SH-SY5Y (cell line): ENCODE measurements at regions not wholly inside any gene's neighbourhood (a gene's known extent, or its start where the extent isn't known, plus 50 kb on each side); places are given as distances from the start of the nearest gene placed in this dataset.

Source experiments
- GATA2 ChIP-seq: IDR thresholded peaks from 2 replicates; pipeline ENCODE4 v1.6.1; 2011; ENCODE audit warnings: mild to moderate bottlenecking, low read depth, low read length
- GATA3 ChIP-seq: IDR thresholded peaks from 2 replicates; pipeline ENCODE4 v1.6.1; 2011; ENCODE audit warnings: low read depth, mild to moderate bottlenecking, low read length, moderate library complexity

GRCh38 chr5:109590799-109591198 is 98.9 kb upstream of the MAN2A1 start:
- TF ChIP-seq GATA2 (no peak), GATA3 (no peak)
